ENCODE measurements at regions not wholly inside any gene's neighbourhood (a gene's known extent, or its start where the extent isn't known, plus 50 kb on each side); places are given as distances from the start of the nearest gene placed in this dataset.

- DNase-seq (ENCODE audit: low spot score): no peak
These were observed 305.7 kb upstream of the BOD1L1 start for GRCh38 chr4:13933191-13933590.

- no peak for DNase-seq (ENCODE audit: low spot score)
These were observed 310.8 kb upstream of the BOD1L1 start for GRCh38 chr4:13938299-13938698.

- DNase-seq (ENCODE audit: low spot score): no peak
These were observed 313.4 kb upstream of the BOD1L1 start for GRCh38 chr4:13940921-13941320.

- no peak for DNase-seq (ENCODE audit: low spot score)
These were observed 315.5 kb upstream of the BOD1L1 start for GRCh38 chr4:13942977-13943376.

- no peak for DNase-seq (ENCODE audit: low spot score)
These were observed 316.6 kb upstream of the BOD1L1 start for GRCh38 chr4:13944095-13944511.

GRCh38 chr4:13947921-13948320 lies 320.4 kb upstream of the BOD1L1 start:
- DNase-seq (ENCODE audit: low spot score): no peak

- no peak for DNase-seq (ENCODE audit: low spot score)
These were observed 323.0 kb upstream of the BOD1L1 start for GRCh38 chr4:13950491-13950890.

GRCh38 chr4:13953083-13953482 lies 325.6 kb upstream of the BOD1L1 start:
- DNase-seq (ENCODE audit: low spot score): no peak

GRCh38 chr4:13955551-13955950 lies 328.0 kb upstream of the BOD1L1 start:
- no peak for DNase-seq (ENCODE audit: low spot score)

- no peak for DNase-seq (ENCODE audit: low spot score)
These were observed 329.4 kb upstream of the BOD1L1 start for GRCh38 chr4:13956947-13957346.

GRCh38 chr4:13957871-13958270 lies 330.3 kb upstream of the BOD1L1 start:
- no peak for DNase-seq (ENCODE audit: low spot score)

- DNase-seq (ENCODE audit: low spot score): no peak
These were observed 336.1 kb upstream of the BOD1L1 start for GRCh38 chr4:13963601-13964000.

- no peak for DNase-seq (ENCODE audit: low spot score)
These were observed 339.0 kb upstream of the BOD1L1 start for GRCh38 chr4:13966231-13967195.

GRCh38 chr4:13968723-13969122 lies 341.2 kb upstream of the BOD1L1 start:
- DNase-seq (ENCODE audit: low spot score): no peak

- no peak for DNase-seq (ENCODE audit: low spot score)
These were observed 342.8 kb upstream of the BOD1L1 start for GRCh38 chr4:13970349-13970748.

- no peak for DNase-seq (ENCODE audit: low spot score)
These were observed 350.2 kb upstream of the BOD1L1 start for GRCh38 chr4:13977746-13978145.

- peak; percentile 26 for DNase-seq (ENCODE audit: low spot score)
These were observed 353.1 kb upstream of the BOD1L1 start for GRCh38 chr4:13980317-13981310.

- DNase-seq (ENCODE audit: low spot score): no peak
These were observed 354.0 kb upstream of the BOD1L1 start for GRCh38 chr4:13981499-13981898.

GRCh38 chr4:13982010-13982409 lies 354.5 kb upstream of the BOD1L1 start:
- DNase-seq (ENCODE audit: low spot score): peak; percentile 47

GRCh38 chr4:13983189-13983790 lies 355.8 kb upstream of the BOD1L1 start:
- no peak for DNase-seq (ENCODE audit: low spot score)

GRCh38 chr4:13984991-13985800 lies 357.7 kb upstream of the BOD1L1 start:
- no peak for DNase-seq (ENCODE audit: low spot score)

Measured in hematopoietic multipotent progenitor cell treated with erythropoietin and hydrocortisone succinate and interleukin-3 and kit ligand, for 17 days (in vitro differentiated cells).